Endothelial cell of umbilical vein (primary cell): ENCODE measurements at regions not wholly inside any gene's neighbourhood (a gene's known extent, or its start where the extent isn't known, plus 50 kb on each side); places are given as distances from the start of the nearest gene placed in this dataset.

Experiments
- BruUV-seq: library from RNA; stranded (reverse); fragments of 400-500 nt; replicated peaks from 2 replicates; lab custom pipeline; 2021; lab: Mats Ljungman, UMichigan
- CTCF ChIA-PET: fragments of 300-600, 350-600 bp; sonication (Branson Sonifier 250); formaldehyde crosslinking; loops from one replicate; lab custom pipeline; 2021; ENCODE audit warnings: antibody characterized with exemption, inconsistent platforms; lab: Charles Lee
- POLR2A ChIA-PET: fragments of 300-600, 350-600 bp; sonication (Branson Sonifier 250); formaldehyde crosslinking; loops from one replicate; lab custom pipeline; 2021; ENCODE audit warnings: antibody characterized with exemption, inconsistent platforms; lab: Charles Lee
- DNase-seq: peaks from one replicate; pipeline ENCODE4 v3.0.0-alpha.2; 2011; ENCODE audit warnings: low read depth, low spot score
- FAIRE-seq: peaks from 2 replicates; lab custom pipeline; 2011; peaks lifted over from hg19 to GRCh38; lab: Jason Lieb, UNC
- H2AFZ ChIP-seq: 2 replicates; pipeline ENCODE4 v1.6.0; 2012; ENCODE audit warnings: low read depth, low read length, control low read depth, inconsistent platforms
- H3K27ac ChIP-seq: 2 replicates; pipeline ENCODE4 v1.5.1; 2011; ENCODE audit warnings: low read depth, mild to moderate bottlenecking, control low read depth, low read length, moderate library complexity; ENCODE audit not compliant: insufficient read depth
- H3K27me3 ChIP-seq, 2 experiments: 2 replicates each; pipeline versions ENCODE4 v1.6.0 to v1.6.1; 2011; ENCODE audit warnings: low read length in 2 of 2, mixed read lengths in 1 of 2; ENCODE audit not compliant: control insufficient read depth in 2 of 2, insufficient read depth in 2 of 2
- H3K36me3 ChIP-seq, 2 experiments: 2 replicates in 1 of 2; 3 replicates in 1 of 2; pipeline ENCODE4 v1.5.1; 2011; ENCODE audit warnings: low read length in 2 of 2, mild to moderate bottlenecking in 1 of 2, moderate library complexity in 1 of 2; ENCODE audit not compliant: control insufficient read depth in 2 of 2, insufficient read depth in 2 of 2; ENCODE audit errors: extremely low read depth in 1 of 2
- H3K4me1 ChIP-seq: 3 replicates; pipeline ENCODE4 v1.5.1; 2011; ENCODE audit warnings: mild to moderate bottlenecking, low read length; ENCODE audit not compliant: control insufficient read depth, insufficient read depth; ENCODE audit errors: extremely low read depth
- H3K4me2 ChIP-seq: 2 replicates; pipeline ENCODE4 v1.6.1; 2011; ENCODE audit warnings: low read length, control low read depth, mixed read lengths; ENCODE audit not compliant: insufficient read depth
- H3K4me3 ChIP-seq, 3 experiments: fragments of 200-600 bp in 1 of 3; sonication (generic), shearing (Covaris generic) in 1 of 3; replicated peaks in 1 of 3; 2 replicates each; pipeline ENCODE4 v1.5.1; 2011 to 2016; ENCODE audit warnings: control low read depth in 3 of 3, low read length in 3 of 3, mild to moderate bottlenecking in 2 of 3, inconsistent platforms in 1 of 3, low read depth in 1 of 3, moderate library complexity in 1 of 3; ENCODE audit not compliant: insufficient read depth in 1 of 3
- H3K79me2 ChIP-seq: 2 replicates; pipeline ENCODE4 v1.6.0; 2012; ENCODE audit warnings: low read length, inconsistent platforms; ENCODE audit not compliant: control insufficient read depth, insufficient read depth
- H3K9ac ChIP-seq: replicated peaks from 2 replicates; pipeline ENCODE3; 2011; ENCODE audit warnings: low read length, control low read depth; ENCODE audit not compliant: insufficient read depth; ENCODE audit errors: extremely low read depth
- H3K9me1 ChIP-seq: replicated peaks from 3 replicates; pipeline ENCODE4 v1.6.0; 2011; ENCODE audit warnings: mild to moderate bottlenecking, low read length; ENCODE audit not compliant: control insufficient read depth, insufficient read depth; ENCODE audit errors: extremely low read depth
- H3K9me3 ChIP-seq: replicated peaks from 2 replicates; pipeline ENCODE4 v1.5.1; 2012; ENCODE audit warnings: low read length, inconsistent platforms; ENCODE audit not compliant: control insufficient read depth, insufficient read depth
- H4K20me1 ChIP-seq: replicated peaks from 2 replicates; pipeline ENCODE3; 2011; ENCODE audit warnings: mild to moderate bottlenecking, low read length; ENCODE audit not compliant: control insufficient read depth, insufficient read depth; ENCODE audit errors: extremely low read depth
- CTCF ChIP-seq, 2 donors: IDR thresholded peaks; 1 replicate in 1 of 2; 2 replicates in 1 of 2; pipeline ENCODE4 v1.5.1; 2011; ENCODE audit warnings: low read length in 2 of 2, mild to moderate bottlenecking in 2 of 2, moderate library complexity in 2 of 2, control low read depth in 1 of 2, inconsistent platforms in 1 of 2, low read depth in 1 of 2; ENCODE audit not compliant: insufficient read depth in 1 of 2; ENCODE audit errors: extremely low read depth in 1 of 2
- FOS ChIP-seq: IDR thresholded peaks from 2 replicates; pipeline ENCODE4 v1.6.1; 2011; ENCODE audit warnings: mild to moderate bottlenecking, low read length, moderate library complexity, borderline replicate concordance; ENCODE audit not compliant: insufficient read depth
- GATA2 ChIP-seq: IDR thresholded peaks from 2 replicates; pipeline ENCODE4 v1.7.0; 2011; ENCODE audit warnings: low read depth, mild to moderate bottlenecking, moderate library complexity, mixed read lengths, low read length; ENCODE audit not compliant: insufficient read length, insufficient read depth
- MAX ChIP-seq: IDR thresholded peaks from 2 replicates; pipeline ENCODE4 v1.6.1; 2011; ENCODE audit not compliant: insufficient read depth, insufficient read length
- MYC ChIP-seq: IDR thresholded peaks from one replicate; pipeline ENCODE4 v1.6.1; 2011; ENCODE audit warnings: mild to moderate bottlenecking, low read depth, low read length
- POLR2A ChIP-seq: IDR thresholded peaks from 2 replicates; pipeline ENCODE4 v1.6.1; 2012; ENCODE audit warnings: low read depth, mild to moderate bottlenecking, control low read depth, low read length
- dilution Hi-C: fragments of 300-500 bp; cut with MboI; formaldehyde crosslinking; loops from one replicate; pipeline ENCODE4 v1.15.0; 2019; ENCODE audit warnings: low sequenced_read_pairs; ENCODE audit not compliant: extremely low pct_ligation_motif_present
- intact Hi-C: fragments of 100-400 bp; cut with micrococcal nuclease; formaldehyde crosslinking; loops from one replicate; pipeline ENCODE4 v1.10.0; 2022

GRCh38 chrX:96480081-96480480 lies 204.6 kb upstream of the DIAPH2 start:
- H3K9me1 ChIP-seq, result no peaks in the 10 kb centered on the region
- ChIA-PET POLR2A (no interaction called here), CTCF (no interaction called here)
- BruUV-seq, result no TSS peak
- no peak for TF ChIP-seq POLR2A
- TF ChIP-seq MAX, result no peak
- TF ChIP-seq MYC, result no peak
- peak; percentile 10 for TF ChIP-seq FOS
- TF ChIP-seq GATA2, result no peak
- intact Hi-C loops, result no loop called here
- H3K9me3 ChIP-seq, result no peaks in the 10 kb centered on the region
- DNase-seq, result peak; percentile 43
- H2AFZ ChIP-seq, result no peak overlapping the region
- H3K4me3 ChIP-seq, result no peak overlapping the region
- FAIRE-seq, result peak; percentile 56
- H3K27ac ChIP-seq, result no peak overlapping the region
- H3K36me3 ChIP-seq, result no peaks in the 10 kb centered on the region
- no peaks in the 10 kb centered on the region for H4K20me1 ChIP-seq
- dilution Hi-C loops, result no loop called here
- no peak overlapping the region for H3K4me2 ChIP-seq
- H3K79me2 ChIP-seq, result no peaks in the 10 kb centered on the region
- peaks cover 7% of the 10 kb centered on the region for H3K4me1 ChIP-seq
- no peak overlapping the region for H3K9ac ChIP-seq
- no peaks in the 10 kb centered on the region for H3K27me3 ChIP-seq

- TF ChIP-seq POLR2A, result no peak
- no peak for TF ChIP-seq MAX
- TF ChIP-seq FOS, result no peak
- TF ChIP-seq CTCF (IDR thresholded peaks at IDR 0.05; ENCODE audit: extremely low read depth in 1 of 2, insufficient read depth in 1 of 2, low read depth in 1 of 2, low read length in 2 of 2), result no peak
- TF ChIP-seq GATA2, result no peak
- BruUV-seq, result no TSS peak
- Histone ChIP-seq H3K9me1 (no peaks in the 10 kb centered on the region), H2AFZ (no peak overlapping the region), H3K36me3 (no peaks in the 10 kb centered on the region), H3K9me3 (no peaks in the 10 kb centered on the region), H3K4me1 (peaks cover 6% of the 10 kb centered on the region), H3K79me2 (no peaks in the 10 kb centered on the region), H3K27me3 (no peaks in the 10 kb centered on the region), H3K9ac (no peak overlapping the region), H3K4me2 (no peak overlapping the region), H3K27ac (no peak overlapping the region), H3K4me3 (no peak overlapping the region), H4K20me1 (no peaks in the 10 kb centered on the region)
- dilution Hi-C loops (no loop called here), intact Hi-C loops (no loop called here)
- POLR2A ChIA-PET, result no interaction called here
- no peak for DNase-seq
- no peak for FAIRE-seq
- CTCF ChIA-PET, result no interaction called here
These were observed 202.8 kb upstream of the DIAPH2 start for GRCh38 chrX:96481831-96482230.
